ENCODE measurements at regions not wholly inside any gene's neighbourhood (a gene's known extent, or its start where the extent isn't known, plus 50 kb on each side); places are given as distances from the start of the nearest gene placed in this dataset.
"Not testable (repeated sequence)": the region's sequence is repeated elsewhere in the genome, so short reads cannot be mapped to it uniquely, and the experiment has no call there.

DNA sequence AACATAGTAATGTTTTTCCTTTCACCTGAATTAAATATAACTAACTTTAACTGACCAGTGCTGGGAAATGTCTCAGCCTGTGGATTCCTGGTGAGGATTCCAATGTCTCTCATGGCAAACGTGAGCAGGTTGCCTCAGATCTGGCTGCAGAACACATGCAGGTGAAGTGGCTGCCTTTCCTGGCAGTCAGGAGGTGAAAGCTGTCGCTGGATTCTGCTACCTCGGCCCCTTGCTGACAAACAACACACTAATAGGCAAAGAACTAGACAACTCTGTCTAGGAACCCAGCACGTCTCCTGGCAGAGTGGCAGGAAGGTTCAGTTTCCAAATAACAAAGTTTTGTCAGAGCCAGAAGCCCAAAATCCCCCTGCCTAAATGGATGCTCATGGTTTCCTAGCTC is 400.8 kb upstream of the PPP2R3A start:
- DNase-seq (ENCODE audit: insufficient read length) = no peak
- TF ChIP-seq POLR2AphosphoS5 (IDR thresholded peaks at IDR 0.05; ENCODE audit: low read depth, low read length) (no peak), POLR2A (IDR thresholded peaks at IDR 0.05; ENCODE audit: low read depth, low read length) (no peak), TAF1 (IDR thresholded peaks at IDR 0.05; ENCODE audit: borderline replicate concordance, low read depth, low read length) (no peak)
- no peak for FAIRE-seq

DNA sequence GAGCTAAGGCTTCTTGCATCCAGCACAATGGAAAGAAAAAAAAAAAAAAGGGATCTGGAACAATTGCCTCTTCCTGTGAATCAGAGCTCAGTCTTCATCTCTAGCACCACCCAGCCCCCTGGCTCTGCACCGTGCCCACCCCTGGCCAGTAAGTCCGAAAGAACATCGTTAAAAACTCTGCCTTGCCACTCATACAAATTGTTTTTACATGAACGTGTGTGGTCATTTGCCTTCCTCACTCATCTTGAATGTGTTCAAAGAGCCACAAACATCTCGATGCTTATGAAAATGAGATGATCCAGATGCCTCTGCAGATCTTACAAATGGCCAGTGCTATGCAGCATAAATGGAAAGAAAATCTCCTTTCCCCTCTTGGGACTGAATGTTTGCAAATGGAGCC is 400.0 kb upstream of the PPP2R3A start:
- no peak for FAIRE-seq
- DNase-seq (ENCODE audit: insufficient read length) = no peak
- TF ChIP-seq POLR2AphosphoS5 (IDR thresholded peaks at IDR 0.05; ENCODE audit: low read depth, low read length) (no peak), TAF1 (IDR thresholded peaks at IDR 0.05; ENCODE audit: borderline replicate concordance, low read depth, low read length) (no peak), POLR2A (IDR thresholded peaks at IDR 0.05; ENCODE audit: low read depth, low read length) (no peak)

DNA sequence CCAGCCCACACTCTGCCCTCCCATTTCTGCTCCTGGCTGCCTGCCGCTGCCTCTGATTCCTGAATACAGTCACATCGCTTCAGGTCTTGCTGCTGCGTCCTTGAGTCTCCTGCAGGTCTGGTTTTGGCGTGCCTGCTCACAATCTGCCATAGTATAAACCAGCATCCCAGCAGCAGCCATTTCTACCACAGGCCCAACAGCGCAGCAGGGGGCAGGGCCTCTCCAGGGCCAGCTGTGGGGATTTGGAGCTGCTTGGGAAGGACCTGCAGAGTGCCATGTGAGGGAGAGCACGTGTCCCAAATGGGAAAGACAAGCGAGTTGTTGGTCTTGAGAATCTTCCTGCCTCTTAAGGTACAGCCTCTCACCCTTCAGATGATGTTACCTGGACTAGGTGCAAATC is 398.3 kb upstream of the PPP2R3A start:
- TF ChIP-seq TAF1 (IDR thresholded peaks at IDR 0.05; ENCODE audit: borderline replicate concordance, low read depth, low read length) = no peak
- TF ChIP-seq POLR2A (IDR thresholded peaks at IDR 0.05; ENCODE audit: low read depth, low read length) = no peak
- TF ChIP-seq POLR2AphosphoS5 (IDR thresholded peaks at IDR 0.05; ENCODE audit: low read depth, low read length) = no peak
- no peak for FAIRE-seq
- DNase-seq (ENCODE audit: insufficient read length) = no peak

DNA sequence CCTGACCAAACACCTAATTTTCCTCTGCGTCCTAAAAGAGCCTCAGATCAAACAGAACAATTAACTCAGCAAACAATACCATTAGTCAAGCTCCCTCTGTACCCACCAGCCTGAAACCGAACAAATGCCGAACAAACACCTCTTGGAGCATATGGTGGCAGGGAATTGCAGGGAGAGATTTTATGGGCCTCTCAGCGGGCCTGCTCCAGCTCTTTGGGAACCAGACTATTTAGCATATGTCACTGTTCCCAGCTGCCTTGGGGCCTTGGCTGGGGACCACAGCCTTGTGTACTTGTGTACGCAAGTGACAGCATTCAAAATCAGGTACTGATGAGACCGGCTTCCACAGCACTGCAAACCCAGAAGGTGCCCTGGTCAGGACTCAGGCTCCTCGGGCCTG is 388.8 kb upstream of the PPP2R3A start:
- TF ChIP-seq POLR2AphosphoS5 (IDR thresholded peaks at IDR 0.05; ENCODE audit: low read depth, low read length) (no peak), TAF1 (IDR thresholded peaks at IDR 0.05; ENCODE audit: borderline replicate concordance, low read depth, low read length) (no peak), POLR2A (IDR thresholded peaks at IDR 0.05; ENCODE audit: low read depth, low read length) (no peak)
- FAIRE-seq (no peak), DNase-seq (ENCODE audit: insufficient read length) (no peak)

DNA sequence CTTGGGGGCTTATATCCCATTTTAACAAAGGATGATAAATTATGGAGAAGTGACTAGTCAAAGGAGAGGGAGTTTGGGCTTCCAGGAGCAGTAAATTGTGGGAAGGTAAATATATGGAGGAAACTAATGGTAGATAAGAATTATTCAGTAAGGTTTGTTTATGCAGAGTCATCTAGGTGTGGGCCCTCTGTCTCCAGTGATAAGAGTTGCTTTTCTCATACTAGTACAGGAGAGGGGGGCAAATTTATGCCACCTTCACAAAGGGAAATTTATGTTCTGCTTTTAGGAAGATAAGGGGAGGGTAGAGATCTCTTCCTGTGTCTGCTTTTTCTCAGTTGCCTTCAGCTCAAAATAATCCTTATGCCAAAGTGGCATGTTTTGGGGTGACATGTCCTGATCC is 383.7 kb upstream of the PPP2R3A start:
- TF ChIP-seq POLR2AphosphoS5 (IDR thresholded peaks at IDR 0.05; ENCODE audit: low read depth, low read length) = no peak
- TF ChIP-seq TAF1 (IDR thresholded peaks at IDR 0.05; ENCODE audit: borderline replicate concordance, low read depth, low read length) = no peak
- no peak for TF ChIP-seq POLR2A (IDR thresholded peaks at IDR 0.05; ENCODE audit: low read depth, low read length)
- DNase-seq (ENCODE audit: insufficient read length) (no peak), FAIRE-seq (no peak)

DNA sequence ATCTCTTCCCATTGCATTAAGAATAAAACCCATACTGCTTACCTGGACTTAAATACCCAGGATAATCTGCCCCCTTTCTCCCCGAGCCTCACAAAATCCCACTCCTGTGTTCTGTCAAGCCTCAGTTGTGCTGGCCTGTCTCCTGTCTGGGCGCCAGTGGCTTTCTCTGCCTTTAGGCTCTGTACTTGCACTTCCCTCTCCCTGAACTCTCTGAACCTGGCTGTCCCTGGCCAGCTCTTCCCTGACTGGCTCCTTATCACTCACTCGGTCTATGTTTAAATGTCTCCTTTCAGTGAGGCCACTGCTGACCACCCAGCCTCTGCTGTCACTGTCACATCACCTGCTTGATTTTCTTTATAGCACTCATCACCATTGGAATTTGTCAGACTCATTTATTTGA is 382.7 kb upstream of the PPP2R3A start:
- DNase-seq (ENCODE audit: insufficient read length) (no peak), FAIRE-seq (no peak)
- no peak for TF ChIP-seq POLR2AphosphoS5 (IDR thresholded peaks at IDR 0.05; ENCODE audit: low read depth, low read length)
- TF ChIP-seq POLR2A (IDR thresholded peaks at IDR 0.05; ENCODE audit: low read depth, low read length) = no peak
- no peak for TF ChIP-seq TAF1 (IDR thresholded peaks at IDR 0.05; ENCODE audit: borderline replicate concordance, low read depth, low read length)

DNA sequence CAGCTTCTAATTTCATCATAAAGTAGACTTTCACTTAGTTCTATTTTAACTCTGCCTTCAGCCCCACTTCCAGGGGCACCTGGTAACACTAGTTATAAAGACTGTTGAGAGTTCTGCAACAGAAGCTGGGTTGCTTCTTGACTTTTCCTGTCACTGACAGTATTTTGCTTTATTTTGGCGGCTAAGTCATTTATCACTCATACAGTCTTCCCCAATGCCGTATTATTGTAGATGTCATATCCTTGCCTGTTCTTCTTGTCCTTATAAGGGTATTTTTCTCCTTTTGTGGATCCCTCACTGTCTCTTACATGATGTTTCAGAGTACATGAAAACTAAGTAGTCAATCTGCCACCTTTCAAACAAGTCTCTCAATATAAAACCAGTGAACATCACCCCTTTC is 369.0 kb upstream of the PPP2R3A start:
- TF ChIP-seq POLR2AphosphoS5 (IDR thresholded peaks at IDR 0.05; ENCODE audit: low read depth, low read length) = no peak
- TF ChIP-seq POLR2A (IDR thresholded peaks at IDR 0.05; ENCODE audit: low read depth, low read length) = no peak
- TF ChIP-seq TAF1 (IDR thresholded peaks at IDR 0.05; ENCODE audit: borderline replicate concordance, low read depth, low read length) = no peak
- DNase-seq (ENCODE audit: insufficient read length) (no peak), FAIRE-seq (no peak)

DNA sequence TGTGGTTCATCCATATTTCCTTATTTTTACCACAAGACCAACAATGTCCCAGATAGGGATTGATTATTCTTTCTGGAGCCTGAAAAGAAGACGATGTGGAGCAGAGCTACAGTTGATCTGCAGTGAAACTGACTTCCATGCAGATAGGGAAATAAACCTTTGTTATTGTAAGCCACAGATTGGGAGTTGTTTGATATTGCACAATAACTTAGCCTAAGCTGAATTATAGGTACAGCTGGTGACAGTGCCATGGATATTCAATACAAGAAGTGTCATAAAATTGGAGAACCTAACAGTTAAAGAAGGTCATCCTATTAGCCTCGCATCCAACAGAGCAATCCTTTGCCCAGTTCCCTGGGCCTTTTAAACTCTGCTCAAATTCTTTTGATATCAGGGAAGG is 367.7 kb upstream of the PPP2R3A start:
- FAIRE-seq (no peak), DNase-seq (ENCODE audit: insufficient read length) (no peak)
- TF ChIP-seq POLR2A (IDR thresholded peaks at IDR 0.05; ENCODE audit: low read depth, low read length) (no peak), POLR2AphosphoS5 (IDR thresholded peaks at IDR 0.05; ENCODE audit: low read depth, low read length) (no peak), TAF1 (IDR thresholded peaks at IDR 0.05; ENCODE audit: borderline replicate concordance, low read depth, low read length) (no peak)

DNA sequence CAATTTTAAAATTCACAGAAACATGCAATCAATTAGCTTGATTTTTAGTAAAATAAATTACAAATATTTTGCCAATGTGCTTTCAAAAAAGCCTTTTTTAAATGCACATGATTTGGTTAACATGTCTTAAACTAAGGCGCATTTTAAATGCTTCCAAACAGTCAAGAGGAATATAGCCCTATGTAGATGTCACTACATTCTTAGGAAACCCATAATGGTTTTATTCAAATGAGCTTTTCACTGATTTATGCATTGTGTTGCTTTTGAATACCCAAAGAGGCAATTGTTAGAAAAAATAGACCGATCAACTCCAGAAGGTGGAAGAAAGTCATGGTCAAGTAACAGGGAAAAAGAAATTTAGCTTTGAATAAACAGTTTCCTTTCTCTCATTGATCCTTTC is 366.9 kb upstream of the PPP2R3A start:
- FAIRE-seq (no peak), DNase-seq (ENCODE audit: insufficient read length) (no peak)
- no peak for TF ChIP-seq TAF1 (IDR thresholded peaks at IDR 0.05; ENCODE audit: borderline replicate concordance, low read depth, low read length)
- no peak for TF ChIP-seq POLR2A (IDR thresholded peaks at IDR 0.05; ENCODE audit: low read depth, low read length)
- TF ChIP-seq POLR2AphosphoS5 (IDR thresholded peaks at IDR 0.05; ENCODE audit: low read depth, low read length) = no peak

DNA sequence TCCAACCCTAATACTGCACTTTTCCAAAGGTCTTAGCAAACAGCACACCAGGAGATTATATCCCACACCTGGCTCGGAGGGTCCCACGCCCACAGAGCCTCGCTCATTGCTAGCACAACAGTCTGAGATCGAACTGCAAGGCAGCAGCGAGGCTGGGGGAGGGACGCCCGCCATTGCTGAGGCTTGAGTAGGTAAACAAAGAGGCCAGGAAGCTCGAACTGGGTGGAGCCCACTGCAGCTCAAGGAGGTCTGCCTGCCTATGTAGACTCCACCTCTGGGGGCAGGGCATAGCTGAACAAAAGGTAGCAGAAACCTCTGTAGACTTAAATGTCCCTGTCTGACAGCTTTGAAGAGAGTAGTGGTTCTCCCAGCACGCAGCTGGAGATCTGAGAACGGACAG is 361.0 kb upstream of the PPP2R3A start:
- DNase-seq (ENCODE audit: insufficient read length) = not testable (repeated sequence)

DNA sequence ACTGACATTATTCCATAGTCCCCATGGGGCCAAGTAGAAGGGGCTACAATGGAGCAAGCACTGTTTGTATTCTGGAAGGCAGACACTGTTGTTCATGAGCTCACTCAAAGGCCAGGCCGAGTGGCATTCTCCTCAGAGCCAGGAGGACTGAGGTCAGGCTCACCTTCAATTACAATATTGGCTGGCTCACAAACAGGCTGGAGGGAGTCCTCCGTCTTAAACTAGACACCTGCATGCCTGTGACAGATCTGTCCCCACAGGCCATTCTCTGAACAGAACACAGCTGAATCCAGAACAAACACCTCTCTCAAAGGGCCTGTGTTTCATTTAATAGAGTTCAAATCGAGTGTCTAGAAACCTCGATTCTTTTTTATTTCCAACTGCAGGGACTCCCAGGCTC is 347.4 kb upstream of the PPP2R3A start:
- FAIRE-seq (no peak), DNase-seq (ENCODE audit: insufficient read length) (no peak)

More for the DNA sequence above, 361.0 kb upstream of the PPP2R3A start:
- not testable (repeated sequence) for FAIRE-seq

DNA sequence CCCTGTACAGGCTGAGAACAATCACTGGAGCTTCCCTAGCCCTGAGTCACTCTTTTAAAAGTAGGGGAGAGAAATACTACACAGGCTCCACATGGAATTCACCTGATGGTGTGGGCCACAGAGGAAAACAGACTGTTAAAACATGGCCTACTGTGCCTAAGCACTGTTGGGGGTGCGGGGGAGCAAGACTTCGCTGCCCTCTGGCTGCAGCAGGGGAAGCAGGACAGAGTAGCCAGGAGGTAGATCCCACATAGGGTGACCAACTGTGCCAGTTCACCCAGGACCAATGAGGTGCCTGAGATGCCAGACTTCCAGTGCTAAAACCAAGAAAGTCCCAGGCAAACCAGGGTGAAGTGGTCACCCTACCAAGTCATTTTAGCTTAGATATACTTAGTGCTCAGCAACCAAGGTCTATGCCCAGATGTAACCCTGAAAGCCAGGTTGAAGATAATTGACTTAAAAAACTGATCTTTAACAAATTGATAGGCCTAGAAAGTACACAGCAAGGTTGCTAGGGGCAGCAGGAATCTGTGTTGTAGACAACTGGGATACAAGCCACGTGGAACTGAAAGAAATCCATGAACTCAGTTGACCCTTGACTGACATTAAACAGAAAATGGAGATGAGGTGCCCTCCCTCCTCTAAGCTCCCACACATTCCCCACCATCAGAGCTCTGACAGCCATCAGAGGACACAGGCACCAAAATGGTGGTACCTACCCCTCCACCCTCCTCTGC is 344.2 kb upstream of the PPP2R3A start:
- FAIRE-seq (no peak), DNase-seq (ENCODE audit: insufficient read length) (no peak)
- TF ChIP-seq POLR2A (IDR thresholded peaks at IDR 0.05; ENCODE audit: low read depth, low read length) (no peak), TAF1 (IDR thresholded peaks at IDR 0.05; ENCODE audit: borderline replicate concordance, low read depth, low read length) (no peak), POLR2AphosphoS5 (IDR thresholded peaks at IDR 0.05; ENCODE audit: low read depth, low read length) (no peak)

More for the DNA sequence above, 347.4 kb upstream of the PPP2R3A start:
- TF ChIP-seq POLR2AphosphoS5 (IDR thresholded peaks at IDR 0.05; ENCODE audit: low read depth, low read length) (no peak), TAF1 (IDR thresholded peaks at IDR 0.05; ENCODE audit: borderline replicate concordance, low read depth, low read length) (no peak), POLR2A (IDR thresholded peaks at IDR 0.05; ENCODE audit: low read depth, low read length) (no peak)
